Activated T-cell treated with anti-CD3 and anti-CD28 coated beads for 24 hours (primary cell): ENCODE measurements at regions not wholly inside any gene's neighbourhood (a gene's known extent, or its start where the extent isn't known, plus 50 kb on each side); places are given as distances from the start of the nearest gene placed in this dataset.
"Not testable (repeated sequence)": the region's sequence is repeated elsewhere in the genome, so short reads cannot be mapped to it uniquely, and the experiment has no call there.

Experiments used
- DNase-seq: peaks from one replicate; pipeline ENCODE4 v3.0.0-alpha.2; 2020; ENCODE audit warnings: low read depth

DNA sequence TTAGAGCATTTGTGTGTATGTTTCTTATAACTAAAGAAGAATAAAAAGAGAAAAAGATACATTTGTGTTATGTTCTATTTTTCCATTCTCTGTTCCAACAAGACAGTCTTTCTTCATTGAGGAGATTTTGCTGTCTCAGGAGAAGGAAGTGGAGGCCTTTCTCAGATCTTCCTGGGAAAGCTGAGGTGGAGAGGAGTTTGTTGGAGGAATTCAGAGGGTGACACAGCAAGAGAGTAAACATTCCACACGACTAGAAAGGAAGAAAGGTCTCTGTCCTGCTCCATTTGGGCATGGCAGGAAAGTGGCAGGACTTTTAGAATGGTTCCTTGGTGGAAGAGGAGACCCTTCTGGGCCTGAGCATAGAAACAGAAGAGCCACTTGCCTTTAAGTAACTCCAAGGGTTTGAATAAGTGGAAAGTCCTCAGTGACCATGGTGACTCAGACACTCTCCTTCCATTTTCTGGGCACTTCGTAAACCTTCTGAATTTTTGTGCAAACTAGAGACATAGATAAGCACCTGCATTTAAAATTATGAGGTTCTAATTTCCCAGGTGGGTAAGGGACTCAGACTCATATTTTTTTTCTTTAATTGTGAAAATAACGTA is 52.3 kb upstream of the COL5A2 start:
- no peak for DNase-seq

GRCh38 chr2:189232759-189233406 is 53.3 kb upstream of the COL5A2 start:
- DNase-seq, result no peak

DNA sequence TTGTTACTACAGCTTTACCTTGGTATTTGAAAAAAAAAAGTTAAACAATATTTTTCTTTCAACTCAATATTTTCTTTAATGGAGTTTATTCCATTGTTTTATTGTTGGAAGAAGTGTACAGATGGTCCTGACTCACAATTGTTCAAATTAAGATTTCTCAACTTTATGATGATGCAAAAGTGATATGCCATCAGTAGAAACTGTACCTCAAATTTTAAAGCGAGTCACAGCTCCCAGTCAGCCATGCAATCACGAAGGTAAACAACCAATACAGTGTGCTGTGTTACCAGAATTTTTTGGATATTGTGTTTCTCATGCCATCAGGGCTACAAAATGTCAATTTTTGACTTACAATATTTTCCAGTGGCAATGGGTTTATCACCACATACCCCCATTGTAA is 54.0 kb upstream of the COL5A2 start:
- DNase-seq, result no peak

- no peak for DNase-seq
Measured at GRCh38 chr2:189234991-189235390, 55.4 kb upstream of the COL5A2 start.

GRCh38 chr2:189236066-189236465 is 56.5 kb upstream of the COL5A2 start:
- no peak for DNase-seq

- DNase-seq, result no peak
Measured at GRCh38 chr2:189238903-189239302, 59.3 kb upstream of the COL5A2 start.

- DNase-seq, result not testable (repeated sequence)
Measured at GRCh38 chr2:189243843-189244242, 64.3 kb upstream of the COL5A2 start.

DNA sequence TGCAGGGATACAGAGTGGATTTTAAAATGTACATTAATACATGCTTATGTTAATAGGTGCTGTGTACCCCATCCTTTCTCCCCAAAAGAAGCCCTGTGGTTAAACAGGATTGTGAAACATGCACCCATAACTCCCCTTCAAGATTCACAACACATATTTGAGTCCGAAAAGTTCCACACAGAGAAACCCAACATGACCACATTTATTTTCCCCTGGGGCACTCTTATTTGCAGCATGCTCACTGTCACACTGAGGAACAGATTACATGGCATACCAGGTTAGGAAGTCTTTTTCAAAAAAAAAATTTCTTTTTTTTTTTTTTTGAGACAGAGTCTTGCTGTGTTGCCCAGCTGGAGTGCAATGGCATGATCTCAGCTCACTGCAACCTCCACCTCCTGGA is 67.7 kb upstream of the COL5A2 start:
- DNase-seq, result no peak

DNA sequence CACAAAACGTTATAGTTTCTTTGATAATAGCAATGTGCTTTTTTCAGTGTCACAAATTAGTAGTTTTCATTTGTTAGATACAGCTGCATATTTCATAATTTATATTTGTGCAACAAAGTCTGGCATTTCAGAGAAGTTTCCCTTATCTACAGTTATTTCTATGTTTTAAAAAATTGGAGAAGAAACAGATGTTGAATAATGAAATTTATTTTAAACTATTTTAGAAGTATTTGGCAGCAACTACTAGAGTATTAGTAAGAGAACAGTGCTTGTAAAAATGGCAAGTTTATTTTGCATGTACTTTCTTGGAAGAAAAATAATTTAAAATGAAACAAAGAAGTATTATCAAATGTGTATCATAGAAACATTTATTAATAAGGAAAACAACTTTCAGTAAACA is 68.6 kb upstream of the COL5A2 start:
- DNase-seq, result no peak

DNA sequence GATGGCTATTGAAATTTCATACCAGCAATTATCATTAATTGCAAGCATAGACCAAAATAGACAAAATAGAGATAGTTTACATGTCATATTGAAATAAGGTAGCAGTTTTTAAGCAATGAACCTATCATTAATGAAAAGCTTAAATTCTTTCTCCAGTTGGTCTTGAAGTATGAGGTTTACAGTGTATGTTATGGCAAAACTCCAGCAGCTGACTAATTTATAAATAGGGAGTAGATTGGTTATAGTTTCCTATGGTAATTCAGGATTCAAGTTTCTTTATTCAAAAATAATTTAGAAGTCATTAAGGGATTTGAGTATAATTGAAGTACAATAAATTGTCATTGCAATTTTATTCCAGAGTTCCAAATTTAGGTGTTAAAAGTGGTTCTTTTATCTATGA is 69.6 kb upstream of the COL5A2 start:
- no peak for DNase-seq

DNA sequence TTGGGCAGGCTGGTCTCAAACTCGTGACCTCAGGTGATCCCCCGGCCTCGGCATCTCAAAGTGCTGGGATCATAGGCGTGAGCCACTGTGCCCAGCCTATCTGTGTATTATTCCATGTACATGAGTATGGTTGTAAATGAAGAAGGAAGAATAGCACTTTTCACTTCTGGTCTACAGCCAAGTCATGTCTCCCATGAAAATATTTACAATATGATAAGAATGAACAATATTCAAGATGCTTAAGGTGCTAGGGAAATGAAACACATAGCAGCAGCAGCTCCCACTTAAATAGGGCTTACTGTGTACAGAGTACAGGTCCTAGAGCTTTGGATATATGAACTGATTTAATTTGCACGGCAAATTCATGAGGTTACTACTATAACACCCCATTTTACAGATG is 70.3 kb upstream of the COL5A2 start:
- no peak for DNase-seq

DNA sequence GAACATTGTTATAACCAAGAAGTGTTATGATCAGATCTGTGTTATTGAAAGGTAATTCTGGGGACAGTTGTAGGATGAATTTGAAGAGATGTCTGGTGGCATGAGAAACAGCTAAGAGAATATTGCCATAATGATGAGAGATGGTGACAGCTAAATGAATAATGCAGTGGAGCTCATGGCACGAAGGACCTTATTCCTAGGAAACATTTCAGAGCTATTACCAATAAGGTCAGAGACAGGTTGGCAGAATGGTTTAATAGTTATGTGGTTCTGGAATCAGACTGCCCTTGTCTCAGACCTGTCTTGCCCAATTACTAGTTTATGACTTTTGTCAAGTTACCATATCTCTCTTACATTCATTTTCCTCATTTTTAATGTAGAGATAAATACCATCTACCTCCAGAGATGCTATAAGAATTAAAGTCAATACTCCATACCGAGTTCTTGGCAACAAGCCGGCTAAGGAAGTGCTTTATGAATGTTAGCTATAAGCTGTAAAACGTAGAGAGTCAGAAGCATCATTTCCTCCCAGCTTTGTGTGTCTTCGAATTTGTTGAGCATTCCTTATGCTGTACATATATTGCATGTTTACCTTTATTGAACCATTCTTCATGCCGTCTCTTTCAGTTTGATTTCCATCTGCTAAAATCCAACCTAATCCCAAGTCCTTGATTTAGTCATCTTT is 73.6 kb upstream of the COL5A2 start:
- no peak for DNase-seq

GRCh38 chr2:189253836-189254235 is 74.3 kb upstream of the COL5A2 start:
- no peak for DNase-seq

GRCh38 chr2:189254268-189254883 is 74.8 kb upstream of the COL5A2 start:
- no peak for DNase-seq

GRCh38 chr2:189255711-189256110 is 76.2 kb upstream of the COL5A2 start:
- DNase-seq, result no peak

DNA sequence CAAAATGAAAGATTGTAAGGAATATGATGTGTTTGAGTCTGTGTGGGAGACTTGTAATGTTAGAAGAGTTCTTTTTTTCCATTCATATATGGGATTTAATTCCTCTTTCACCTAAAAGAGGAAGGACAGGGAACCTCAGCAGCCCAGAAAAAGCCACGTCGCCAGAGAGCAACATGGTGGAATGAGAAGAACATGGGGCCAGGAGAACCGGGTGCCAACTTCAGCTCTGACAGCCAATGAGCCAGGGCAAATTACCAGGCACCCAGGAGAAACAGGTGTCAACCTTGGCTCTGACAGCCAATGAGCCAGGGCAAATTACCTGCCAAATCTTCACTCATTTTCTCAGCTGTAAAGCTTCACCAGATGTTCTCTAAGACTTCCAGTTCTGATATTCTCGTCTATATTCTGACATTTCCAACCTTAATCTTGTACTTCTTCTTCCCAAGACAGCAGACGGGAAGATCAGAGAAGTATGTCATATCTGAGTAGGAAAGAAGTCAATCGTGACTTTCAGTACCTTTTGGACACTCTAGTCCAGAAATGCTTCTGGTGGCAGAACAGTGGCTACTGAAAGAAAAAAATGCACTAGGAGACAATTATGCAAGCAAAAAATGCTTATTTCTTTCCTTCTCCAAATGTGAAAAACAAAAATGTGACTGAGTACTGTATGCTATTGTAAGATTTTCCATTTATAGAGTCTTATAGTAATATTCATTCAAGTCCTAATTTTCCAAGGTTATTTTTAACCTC is 79.2 kb upstream of the COL5A2 start:
- DNase-seq, result no peak

GRCh38 chr2:189260361-189260814 is 80.8 kb upstream of the COL5A2 start:
- DNase-seq, result no peak

DNA sequence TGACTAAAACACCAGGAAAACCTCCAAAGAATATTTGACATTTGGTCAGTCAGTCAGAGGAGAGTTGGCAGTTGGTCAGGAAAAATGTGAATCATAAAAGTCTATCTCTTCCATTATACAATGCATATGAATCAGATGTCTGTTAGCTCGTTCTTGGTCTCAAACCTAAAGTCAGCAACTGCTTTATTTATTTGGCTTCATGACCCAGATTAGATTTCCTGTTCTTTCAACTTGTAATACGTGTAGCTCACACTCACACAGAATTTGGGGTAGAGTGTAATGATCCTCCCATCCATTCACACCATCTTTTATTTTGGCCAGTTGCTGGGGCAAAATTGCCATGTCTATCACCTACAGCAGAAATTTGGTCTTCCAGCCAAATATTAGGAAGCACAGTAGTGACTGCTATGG is 81.9 kb upstream of the COL5A2 start:
- no peak for DNase-seq

DNA sequence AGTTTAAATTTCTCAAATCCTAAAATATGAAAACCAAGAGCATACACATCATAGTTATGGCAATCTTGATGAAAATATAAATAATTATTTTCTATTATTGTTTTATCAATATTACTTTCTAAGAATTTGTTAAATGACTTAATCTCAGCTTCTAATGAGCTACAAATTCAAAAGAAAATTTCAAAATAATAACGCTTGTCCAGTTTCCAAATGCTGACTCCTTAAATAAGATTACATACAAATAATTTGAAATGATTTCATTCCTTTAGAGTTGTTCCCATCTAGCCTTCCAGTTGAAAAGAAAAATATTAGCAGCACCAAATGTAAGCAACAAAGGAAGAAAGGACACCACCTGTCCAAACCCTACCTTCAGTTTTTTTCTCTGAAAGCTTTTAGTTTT is 82.4 kb upstream of the COL5A2 start:
- DNase-seq, result no peak

DNA sequence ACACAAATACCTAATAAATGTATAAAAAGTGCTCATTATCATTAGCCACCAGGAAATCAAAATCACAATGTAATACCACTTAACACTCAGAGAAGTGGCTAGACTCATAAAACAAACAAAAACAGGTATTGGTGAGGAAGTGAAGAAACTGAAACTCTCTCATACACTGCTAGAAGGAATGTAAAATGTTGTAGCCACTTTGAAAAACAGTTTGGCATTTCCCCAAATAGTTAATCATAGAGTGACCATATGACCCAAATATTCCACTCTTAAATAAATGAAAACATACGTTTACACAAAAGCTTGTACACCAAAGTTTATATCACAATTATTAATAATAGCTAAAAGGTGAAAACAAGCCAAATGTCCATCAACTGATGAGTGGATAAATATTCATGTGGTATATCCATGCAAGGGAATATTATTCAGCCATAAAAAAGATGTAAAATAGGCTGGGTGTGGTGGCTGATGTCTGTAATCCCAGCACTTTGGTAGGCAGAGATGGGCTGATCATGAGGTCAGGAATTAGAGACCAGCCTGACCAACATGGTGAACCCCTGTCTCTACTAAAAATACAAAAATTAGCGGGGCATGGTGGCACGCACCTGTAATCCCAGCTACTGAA is 86.2 kb upstream of the COL5A2 start:
- no peak for DNase-seq

DNA sequence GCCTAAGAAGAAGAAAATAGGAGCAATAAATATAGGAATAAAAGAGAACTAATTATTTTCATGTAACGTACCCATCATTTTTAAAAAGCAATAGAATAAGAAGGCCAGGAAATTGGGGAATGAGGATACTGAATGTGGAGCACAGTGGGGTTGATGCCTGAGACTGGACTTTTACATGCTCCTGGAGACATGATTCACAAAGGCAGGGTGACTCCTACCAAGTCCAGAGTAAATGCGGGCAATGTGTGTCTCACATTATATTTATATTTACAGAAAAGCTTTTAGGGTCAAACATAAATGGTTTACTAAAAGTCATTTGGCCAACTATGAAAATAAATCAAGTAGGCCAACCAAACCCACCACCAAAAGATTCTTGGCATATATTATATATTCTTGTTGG is 87.9 kb upstream of the COL5A2 start:
- no peak for DNase-seq
